Retina (tissue), 1 donor: ENCODE measurements at regions not wholly inside any gene's neighbourhood (a gene's known extent, or its start where the extent isn't known, plus 50 kb on each side); places are given as distances from the start of the nearest gene placed in this dataset.
"Not testable (repeated sequence)": the region's sequence is repeated elsewhere in the genome, so short reads cannot be mapped to it uniquely, and the experiment has no call there.

Source experiments
- DNase-seq: peaks from one replicate; pipeline ENCODE4 v3.0.0-alpha.2; 2016

DNA sequence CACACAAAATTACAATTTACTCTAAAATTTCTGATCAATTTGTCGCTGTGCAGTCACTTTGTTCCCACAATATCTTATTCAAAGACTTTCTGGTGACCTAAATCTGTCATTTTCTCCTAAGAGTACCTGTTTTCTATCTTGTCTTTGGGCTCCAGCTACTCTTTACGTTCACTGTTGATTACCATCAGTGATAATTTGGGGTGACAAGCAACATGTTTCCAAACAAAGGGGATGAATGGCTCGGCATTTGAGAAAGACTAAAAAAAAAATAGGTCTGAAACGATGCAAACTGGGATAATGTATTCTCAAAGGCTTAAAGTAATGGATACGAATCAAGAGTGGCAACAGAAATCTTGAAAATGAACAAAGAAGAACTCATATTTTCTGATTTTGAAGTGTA, 205.2 kb upstream of the DAB2 start:
- peak; percentile 57 for DNase-seq

DNA sequence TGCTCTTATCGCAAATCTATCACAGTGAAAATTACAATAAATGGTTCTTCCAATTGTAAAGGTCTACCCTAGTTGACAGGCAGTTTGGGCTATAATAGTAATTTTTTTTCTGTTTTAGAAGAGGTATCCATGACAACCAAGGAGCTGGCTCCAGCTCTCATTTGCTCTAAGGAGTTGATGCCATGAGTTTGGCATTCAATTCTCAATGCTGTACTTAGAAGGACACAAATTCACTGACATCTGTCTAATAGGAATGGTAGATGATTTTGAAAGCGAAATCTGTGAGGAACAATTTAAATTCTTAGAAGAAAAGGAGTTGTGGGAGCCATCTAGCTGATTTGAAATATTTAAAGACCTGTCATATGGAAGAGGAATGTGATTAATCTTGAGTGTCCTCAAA, 203.6 kb upstream of the DAB2 start:
- no peak for DNase-seq

DNA sequence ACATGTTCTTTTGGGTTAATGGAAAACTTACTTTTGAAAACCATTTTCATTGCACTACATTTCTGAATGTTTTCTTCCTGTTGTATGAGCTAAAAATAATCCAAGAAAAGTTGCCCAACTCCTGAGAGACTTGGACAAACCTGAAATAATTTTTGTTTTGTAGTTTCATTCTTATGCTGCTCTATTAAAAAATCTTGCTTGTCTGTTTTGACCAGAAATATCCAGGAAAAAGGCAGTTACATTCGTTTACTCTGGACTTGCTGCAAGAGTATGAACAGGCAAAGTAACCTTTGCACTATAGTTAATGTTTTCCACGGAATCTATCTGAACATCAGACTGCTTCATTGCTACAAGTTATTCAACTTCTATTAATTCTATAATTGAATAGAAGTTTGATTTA, 200.1 kb upstream of the DAB2 start:
- no peak for DNase-seq

DNA sequence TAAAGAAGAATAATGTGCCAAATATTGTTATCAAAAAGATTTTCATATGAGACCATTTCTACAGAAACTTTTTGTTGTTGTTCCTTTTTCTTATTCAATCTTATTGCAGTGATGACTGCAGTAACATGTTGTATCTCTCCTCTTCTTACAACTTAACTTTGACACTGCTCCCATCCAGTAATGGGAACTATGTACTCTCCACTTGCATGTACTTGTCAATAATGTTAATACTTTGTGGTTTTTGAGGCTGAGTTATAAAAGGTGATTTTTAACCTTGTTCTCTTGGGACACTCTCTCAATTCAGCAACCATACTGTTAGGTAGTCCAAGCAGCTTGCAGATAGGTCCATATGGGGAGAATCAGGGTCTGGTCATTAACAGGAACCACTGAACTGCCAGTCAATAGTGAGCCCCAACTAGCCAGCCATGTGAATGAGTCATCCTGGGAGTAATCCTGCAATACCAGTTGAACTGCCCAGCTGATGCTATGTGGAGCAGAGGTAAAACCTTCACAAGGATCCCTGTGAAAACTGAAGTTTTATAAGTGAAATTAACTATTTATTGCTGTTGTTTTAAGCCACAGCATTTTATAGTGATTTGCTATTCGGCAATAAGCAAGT, 199.6 kb upstream of the DAB2 start:
- DNase-seq = no peak

DNA sequence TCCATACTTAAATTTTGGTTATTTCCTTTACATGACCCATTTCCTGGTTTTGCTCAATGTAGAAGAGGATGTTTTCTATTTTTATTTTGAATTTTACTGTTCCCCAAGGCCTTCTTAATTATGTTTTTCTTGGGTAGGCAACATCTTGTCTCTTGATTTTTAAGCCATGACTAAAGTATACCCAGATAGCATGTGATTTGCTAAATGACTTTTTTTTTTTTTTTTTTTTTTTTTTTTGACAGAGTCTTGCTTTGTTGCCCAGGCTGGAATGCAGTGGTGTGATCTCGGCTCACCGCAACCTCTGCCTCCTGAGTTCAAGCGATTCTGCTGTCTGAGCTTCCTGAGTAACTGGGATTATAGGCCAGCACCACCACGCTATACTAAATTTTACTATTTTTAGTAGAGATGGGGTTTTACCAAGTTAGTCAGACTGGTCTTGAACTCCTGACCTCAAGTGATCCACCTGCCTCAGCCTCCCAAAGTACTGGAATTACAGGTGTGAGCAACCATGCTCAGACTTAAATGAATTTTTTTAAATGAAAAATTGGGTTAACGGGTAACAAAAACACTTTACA, 198.6 kb upstream of the DAB2 start:
- no peak for DNase-seq

DNA sequence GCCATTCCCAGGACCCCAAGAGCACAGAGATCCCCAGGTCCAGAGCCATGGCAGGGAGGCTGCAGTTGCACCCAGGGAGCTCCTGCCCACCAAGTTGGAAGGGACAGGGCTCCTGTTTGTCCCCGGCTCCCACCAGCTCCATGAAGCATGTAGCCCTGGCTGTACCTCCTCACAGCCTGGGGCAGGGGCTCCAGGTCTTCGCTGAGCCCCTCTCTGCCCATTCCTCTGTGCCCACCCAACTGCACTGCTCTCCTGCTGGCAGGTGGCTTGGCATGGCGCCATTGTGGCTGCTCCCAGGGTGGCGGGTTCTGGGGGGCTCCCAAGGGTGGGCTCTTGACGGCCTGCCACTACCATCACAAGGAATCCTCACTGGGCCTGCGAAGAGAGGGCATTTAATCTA, 197.5 kb upstream of the DAB2 start:
- no peak for DNase-seq

DNA sequence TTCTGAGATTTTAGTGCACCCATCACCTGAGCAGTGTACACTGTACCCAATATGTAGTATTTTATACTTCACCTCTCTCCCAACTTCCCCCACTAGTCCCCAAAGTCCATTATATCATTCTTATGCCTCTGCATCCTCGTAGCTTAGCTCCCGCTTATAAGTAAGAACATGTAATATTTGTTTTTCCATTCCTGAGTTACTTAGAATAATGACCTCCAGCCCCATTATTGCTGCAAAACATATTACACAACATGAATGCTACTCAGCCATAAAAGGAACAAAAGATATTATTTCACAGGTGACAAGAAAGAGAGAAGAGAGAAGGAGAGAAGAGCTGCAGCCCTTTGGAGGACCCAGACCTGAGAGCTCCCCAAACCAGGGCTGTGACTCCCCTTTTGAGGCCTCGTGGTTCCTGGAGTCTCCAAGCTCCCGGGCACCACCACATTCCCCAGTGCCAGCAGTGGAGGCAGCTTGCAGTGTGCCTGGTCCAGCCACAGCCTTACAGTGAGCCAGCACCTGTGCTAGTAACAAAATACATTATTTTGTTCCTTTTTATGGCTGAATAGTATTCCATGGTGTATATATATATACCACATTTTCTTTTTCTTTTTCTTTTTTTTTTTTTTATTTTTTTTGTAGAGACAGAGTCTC, 194.5 kb upstream of the DAB2 start:
- DNase-seq = no peak

DNA sequence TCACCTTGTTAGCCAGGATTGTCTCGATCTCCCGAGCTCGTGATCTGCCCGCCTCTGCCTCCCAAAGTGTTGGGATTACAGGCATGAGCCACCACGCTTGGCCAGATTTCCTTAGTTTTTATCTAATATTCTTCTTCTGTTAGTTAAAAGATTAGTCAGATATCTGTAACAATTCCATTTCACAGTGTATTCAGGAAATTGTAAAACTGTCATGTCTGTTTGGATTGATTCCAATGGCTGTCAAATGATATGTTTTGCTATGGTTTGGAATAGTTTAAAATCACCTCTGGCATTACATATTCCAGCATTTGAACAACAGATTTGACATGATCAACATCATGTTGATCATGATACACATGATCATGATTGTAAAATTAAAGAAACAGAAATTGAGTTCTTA, 193.6 kb upstream of the DAB2 start:
- no peak for DNase-seq

DNA sequence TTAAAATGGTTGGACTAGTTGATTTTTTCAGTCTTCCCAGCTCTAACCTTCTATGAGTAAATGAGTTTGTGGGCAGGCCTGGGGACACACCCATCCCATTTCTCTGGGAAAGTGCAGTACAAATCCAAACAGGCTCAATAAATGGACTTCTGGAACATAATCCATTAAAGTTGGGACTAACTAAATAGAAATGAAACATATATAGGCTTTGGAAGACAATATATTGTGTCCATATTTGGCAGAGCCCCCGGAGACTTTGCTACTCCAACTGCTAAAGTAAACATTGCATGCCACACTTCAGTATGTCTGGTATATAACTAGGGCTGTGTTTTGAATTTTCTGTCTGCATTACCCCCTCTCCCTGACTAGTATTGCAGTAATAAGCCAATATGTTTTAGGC, 191.4 kb upstream of the DAB2 start:
- DNase-seq = no peak

DNA sequence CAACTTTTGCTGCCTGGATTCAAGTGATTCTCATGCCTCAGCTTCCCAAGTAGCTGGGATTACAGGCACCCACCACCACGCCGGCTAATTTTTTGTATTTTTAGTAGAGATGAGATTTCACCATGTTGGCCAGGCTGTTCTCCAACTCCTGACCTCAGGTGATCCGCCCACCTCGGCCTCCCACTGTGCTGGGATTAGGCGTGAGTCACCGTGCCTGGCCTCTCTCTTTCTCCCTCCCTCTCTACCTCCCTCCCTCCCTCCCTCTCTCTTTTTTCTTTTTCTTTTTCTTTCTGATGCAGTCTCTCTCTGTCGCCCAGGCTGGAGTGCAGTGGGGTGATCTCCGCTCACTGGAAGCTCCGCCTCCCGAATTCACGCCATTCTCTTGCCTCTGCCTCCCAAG, 186.3 kb upstream of the DAB2 start:
- DNase-seq = not testable (repeated sequence)

DNA sequence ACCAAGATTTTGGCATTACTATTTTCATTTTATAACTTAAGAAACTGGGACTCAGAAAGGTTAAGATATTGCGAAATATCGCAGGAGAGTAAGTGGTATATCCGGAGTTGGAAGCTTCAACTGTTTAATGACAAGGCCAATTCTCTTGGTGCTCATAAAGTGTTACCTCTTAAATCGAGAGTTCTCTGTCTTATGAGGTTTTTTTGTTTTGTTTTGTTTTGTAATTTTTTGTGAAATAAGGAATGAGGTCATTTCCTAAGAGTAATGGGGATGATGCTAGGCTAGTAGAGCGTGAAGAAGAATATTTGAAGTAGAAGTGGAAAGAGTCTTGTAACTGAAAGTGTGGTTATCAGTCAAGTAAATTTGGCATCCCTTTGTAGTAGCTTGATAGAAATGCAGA, 183.2 kb upstream of the DAB2 start:
- DNase-seq = no peak

DNA sequence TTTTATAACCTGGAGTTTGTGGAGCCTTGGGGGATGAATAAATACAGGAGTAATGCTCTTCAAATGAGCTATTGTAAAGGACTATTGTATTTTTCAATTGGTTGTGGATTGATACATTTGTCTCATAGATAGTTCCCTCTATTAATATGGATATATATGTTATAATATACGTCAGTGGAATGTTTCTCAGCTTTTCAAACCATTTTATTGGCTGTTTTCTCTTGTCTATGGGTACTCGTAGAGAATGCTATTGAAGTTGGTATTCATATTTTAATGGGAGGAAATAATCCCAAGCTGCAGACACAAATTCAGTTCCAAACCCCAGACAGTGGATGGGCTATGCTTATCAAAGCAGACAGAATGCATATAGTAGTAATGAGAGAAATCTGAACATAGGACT, 181.8 kb upstream of the DAB2 start:
- no peak for DNase-seq

DNA sequence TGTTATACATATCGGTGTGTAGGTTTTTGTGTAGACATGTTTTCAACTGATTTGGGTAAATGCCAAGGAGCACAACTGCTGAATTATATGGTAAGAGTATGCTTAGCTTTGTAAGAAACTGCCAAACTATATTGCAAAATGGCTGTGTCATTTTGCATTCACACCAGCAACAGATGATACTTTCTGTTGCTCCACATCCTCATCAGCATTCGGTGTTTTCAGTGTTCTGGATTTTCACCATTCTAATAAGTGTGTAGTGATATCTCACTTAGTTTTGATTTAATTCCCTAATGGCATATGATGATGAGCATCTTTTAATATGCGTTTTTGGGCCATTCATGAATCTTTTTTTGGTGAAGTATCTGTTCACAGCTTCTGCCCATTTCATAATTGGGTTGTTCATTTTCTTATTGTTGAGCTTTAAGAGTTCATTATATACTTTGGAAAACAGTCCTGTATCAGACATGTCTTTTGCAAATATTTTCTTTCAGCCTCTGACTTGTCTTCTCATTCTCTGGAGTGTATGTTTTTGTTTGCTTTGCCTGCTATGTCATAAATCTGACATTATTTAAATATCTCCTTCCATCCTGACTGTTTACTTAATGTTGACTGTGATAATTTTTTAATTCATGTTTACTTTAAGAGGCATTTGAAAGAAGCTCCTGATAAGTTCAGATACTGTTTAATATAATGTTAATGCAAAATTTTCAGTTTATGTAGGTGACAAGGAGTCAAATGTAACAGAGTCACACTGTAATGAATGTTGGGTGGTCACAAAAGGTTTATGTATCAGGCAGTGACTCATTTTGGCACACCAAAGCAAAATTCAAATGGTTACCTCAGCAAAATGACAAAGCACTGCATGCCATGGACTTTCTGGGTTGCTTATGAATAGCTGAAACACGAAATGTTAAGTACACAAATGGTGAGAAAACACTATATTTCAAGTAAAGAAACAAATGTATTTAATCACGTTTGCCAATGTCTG, 181.1 kb upstream of the DAB2 start:
- no peak for DNase-seq

DNA sequence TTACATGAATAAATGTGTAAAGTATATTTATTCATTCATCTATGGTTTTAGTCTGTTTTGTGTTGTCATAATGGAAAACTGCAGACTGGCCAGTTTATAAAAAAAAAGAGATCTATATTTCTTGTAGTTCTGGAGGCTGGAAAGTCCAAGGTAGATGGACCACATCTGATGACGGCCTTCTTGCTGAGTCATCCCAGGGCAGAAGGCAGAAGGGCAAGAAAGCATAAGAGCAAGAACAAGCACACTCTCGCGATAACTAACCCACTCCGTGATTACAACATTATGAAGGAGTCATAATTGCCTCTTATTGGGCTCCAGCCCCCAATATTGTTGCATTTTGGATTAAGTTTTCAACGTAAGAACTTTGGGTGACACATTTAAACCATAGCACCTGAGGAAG, 180.4 kb upstream of the DAB2 start:
- no peak for DNase-seq

DNA sequence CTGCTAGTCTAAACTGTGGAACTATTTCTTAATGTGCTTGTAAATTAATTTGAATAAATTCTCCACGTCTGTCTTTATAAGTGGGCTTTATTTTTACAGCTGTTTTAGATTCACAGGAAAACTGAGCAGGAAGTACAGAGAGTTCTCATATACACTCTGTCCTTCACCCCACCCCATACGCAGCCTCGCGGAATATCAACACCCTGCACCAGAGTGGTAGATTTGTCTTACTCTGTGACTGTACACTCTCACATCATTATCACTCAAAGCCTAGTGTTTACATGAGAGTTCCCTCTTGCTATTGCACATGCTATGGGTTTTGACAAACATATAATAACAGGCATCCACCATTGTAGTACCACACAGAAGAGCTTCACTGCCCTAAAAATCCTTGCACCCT, 179.7 kb upstream of the DAB2 start:
- DNase-seq = no peak

DNA sequence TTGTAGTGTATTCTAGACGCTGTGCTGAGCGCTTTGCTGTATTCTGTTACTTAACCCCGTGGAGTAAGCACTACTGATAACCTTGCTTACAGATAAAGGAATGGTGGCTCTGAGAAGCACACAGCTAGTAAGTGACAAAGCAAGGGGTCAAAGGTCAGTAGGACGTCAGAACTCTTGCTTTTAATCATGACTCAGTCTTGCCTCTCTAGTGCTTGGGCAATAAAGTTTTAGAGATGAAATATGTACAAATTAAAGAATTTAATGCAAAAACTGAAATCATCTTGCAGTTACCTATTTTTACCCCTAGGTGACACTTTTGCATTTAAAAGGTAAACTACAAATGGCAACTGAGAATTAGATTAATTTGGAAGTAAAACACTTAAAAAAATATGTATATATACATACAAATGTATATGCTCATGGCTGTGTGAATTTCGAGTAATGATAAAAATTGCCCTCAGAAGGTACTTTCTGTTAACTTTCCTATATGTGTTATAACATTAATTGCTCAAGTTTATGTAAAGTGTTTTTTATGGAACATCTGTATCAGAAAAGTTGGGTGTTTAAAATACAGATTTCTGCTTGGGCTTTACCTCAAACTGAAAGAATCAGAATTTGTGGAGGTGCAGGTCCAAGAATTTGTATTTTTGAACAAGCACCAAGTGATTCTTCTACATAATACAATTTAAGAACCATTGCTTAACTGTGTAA, 175.1 kb upstream of the DAB2 start:
- DNase-seq = no peak

DNA sequence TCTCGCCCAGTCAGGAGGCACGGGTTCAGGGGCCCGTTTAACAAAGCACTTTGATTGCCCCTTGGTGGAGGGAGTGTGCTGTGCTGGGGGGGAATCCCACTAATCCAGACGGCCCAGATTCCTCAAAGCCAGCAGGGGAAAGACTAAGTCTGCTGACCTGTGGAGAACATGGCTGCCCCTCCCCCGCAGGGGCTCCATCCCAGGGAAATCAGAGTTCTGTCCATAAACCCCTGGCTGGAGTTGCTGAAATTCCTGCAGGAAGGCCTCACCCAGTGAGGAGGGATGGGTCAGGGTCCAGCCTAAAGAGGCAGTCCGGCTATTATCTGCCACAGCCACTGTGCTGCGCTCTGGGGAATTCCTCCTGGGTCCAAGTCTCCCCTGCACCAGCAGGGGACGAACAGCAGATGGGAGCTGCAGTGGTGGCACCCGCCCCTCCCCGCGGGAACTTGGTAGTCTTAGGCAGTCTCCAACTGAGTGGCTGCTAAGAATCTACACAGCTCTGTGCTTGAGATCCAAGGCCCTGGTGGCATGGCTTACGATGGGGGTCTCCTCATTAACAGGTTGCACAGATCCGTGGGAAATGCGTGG, 174.0 kb upstream of the DAB2 start:
- DNase-seq = no peak

DNA sequence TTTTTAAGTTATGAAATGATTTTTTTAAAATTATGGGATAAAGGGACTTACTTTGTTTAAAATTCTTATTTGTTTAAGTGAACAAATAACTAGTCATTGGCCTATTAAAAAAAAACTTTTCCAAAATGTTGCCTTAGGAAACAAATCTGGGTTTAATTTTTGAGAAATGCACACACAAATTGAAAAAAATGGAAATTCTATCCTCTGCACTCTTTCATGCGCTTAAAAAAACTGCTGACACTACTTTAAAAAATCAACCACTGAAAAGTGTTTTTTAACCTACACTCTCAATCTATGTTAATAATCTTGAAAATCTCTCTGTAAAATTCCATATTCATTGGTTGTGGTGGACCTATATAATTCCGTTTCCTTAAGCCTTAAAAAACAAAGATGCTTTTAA, 163.4 kb upstream of the DAB2 start:
- DNase-seq = no peak

DNA sequence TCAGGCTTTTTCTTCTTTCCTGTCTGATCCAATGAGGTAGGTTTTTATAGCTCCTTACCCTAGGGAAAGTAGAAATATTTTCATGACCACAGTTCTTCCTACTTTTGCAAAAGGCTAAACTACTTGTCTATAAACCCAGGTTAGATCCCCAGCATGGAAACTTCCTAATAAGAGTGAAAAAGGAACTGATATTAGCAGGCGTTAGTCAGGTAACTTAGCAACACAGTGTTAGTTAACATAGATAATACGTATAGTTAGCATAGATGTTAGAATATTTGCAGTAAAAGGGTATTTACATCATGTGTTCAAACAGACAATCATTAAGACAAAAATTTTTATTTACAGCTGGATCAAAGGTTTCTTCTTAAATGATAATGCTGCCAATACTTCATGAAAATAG, 162.9 kb upstream of the DAB2 start:
- no peak for DNase-seq

DNA sequence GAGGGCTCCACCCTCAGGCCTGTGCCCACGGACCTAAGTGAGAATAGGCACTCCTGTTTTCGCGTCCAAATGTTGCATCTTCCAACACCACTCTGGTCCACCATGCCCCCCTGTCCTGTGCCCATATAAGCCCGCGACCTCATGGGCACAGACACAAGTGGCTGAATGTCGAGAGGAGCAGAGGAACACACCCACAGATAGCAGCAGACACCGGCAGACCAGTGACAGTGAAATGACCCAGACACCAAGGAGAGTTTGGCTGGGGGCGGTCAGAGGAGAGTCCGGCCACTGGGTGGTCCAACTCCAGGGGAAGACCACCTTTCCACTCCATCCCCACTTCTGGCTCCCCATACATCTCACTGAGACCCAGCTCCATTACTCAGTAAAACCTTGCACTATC, 161.4 kb upstream of the DAB2 start:
- DNase-seq = no peak

DNA sequence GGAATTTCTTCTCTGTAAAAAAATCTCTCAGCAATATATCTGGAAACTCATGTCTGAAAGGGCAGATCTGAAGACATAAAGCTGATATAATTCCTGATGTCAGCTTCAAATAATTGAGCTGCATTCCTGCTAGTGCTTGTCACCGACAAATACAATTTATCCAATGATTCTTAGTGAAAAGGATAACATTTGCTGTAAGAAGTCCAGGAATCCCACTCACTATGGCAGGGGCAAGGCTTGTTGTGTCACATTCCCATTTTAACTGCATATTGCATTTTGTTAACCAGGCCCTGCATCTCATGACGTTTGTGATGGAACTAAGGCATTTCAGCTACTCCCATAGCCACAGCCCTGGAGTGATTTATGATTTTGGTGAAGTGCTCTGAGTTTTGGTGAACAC, 160.1 kb upstream of the DAB2 start:
- no peak for DNase-seq

DNA sequence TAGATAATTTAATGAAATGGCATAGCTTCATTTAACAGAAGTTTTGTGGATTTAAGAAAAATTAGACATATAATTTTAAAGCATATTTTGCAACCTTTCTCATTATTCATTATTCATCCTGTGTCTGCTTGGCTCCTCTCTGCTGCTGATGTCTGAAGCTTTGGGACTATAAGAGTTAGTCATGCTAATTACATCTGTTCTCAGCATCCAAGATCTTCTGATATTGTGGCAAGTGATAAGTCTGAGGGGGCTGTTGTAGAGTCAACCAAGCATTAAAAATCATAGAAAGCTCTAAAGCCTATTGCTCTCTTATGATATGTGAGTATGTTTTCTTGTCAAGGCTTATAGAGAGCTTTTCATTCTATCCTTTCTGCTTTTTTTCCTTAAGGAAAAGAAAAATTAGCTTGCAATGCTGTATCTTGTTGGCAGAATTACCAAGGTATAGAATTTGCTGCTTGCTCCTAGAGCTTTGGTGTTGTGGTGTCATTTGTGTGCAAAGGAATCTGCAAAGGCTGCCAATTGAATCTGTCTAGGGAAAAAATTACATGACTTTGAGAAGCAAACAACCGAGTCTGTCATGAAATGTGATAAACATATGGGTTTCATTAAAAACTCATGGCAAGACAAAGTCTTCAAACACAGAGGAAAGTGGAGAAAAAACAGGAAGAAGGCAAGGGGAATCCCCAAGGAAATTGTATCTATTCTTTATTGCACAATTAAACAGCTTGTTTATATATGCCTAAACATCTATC, 156.1 kb upstream of the DAB2 start:
- no peak for DNase-seq
